ENCODE measurements at regions not wholly inside any gene's neighbourhood (a gene's known extent, or its start where the extent isn't known, plus 50 kb on each side); places are given as distances from the start of the nearest gene placed in this dataset.
A peak's percentile ranks its signal among the peaks of the same experiment; 100 is the strongest.

- no peak for ATAC-seq
- DNase-seq, result no peak
- intact Hi-C loops (cut with DNase I, micrococcal nuclease), result no loop called here
These were observed 649.6 kb upstream of the RORB start for GRCh38 chr9:73847536-73847935.

GRCh38 chr9:73853549-73853948 is 643.6 kb upstream of the RORB start:
- Mint-ChIP-seq H3K27me3 (no peaks in the 10 kb centered on the region), H3K9me3 (ENCODE audit: low read depth) (peaks cover 5% of the 10 kb centered on the region), H3K36me3 (ENCODE audit: low read depth) (no peaks in the 10 kb centered on the region), H3K27ac (no peak overlapping the region), H3K4me1 (no peaks in the 10 kb centered on the region), H3K4me3 (no peak overlapping the region)
- no peak for ATAC-seq
- no peak for DNase-seq
- ChIA-PET POLR2A (no interaction called here), CTCF (interaction anchor here (0.8 kb wide), 2 partner anchors 25 to 714 kb away, joined by 3 read pairs; no protein-coding TSS in a partner anchor)
- intact Hi-C loops (cut with DNase I, micrococcal nuclease), result no loop called here

More at GRCh38 chr9:73847536-73847935, 649.6 kb upstream of the RORB start:
- ChIA-PET CTCF (no interaction called here), POLR2A (no interaction called here)
- Mint-ChIP-seq H3K27ac (no peak overlapping the region), H3K36me3 (ENCODE audit: low read depth) (no peaks in the 10 kb centered on the region), H3K4me1 (no peaks in the 10 kb centered on the region), H3K9me3 (ENCODE audit: low read depth) (peaks cover 3% of the 10 kb centered on the region), H3K4me3 (no peak overlapping the region), H3K27me3 (no peaks in the 10 kb centered on the region)

- ATAC-seq (no peak), DNase-seq (no peak)
- no peak overlapping the region for H3K4me3 Mint-ChIP-seq
- CTCF ChIA-PET, result no interaction called here
- H3K9me3 Mint-ChIP-seq (ENCODE audit: low read depth), result peaks cover 7% of the 10 kb centered on the region
- no peak overlapping the region for H3K27ac Mint-ChIP-seq
- no peaks in the 10 kb centered on the region for H3K27me3 Mint-ChIP-seq
- intact Hi-C loops (cut with DNase I, micrococcal nuclease), result no loop called here
- POLR2A ChIA-PET, result no interaction called here
- no peaks in the 10 kb centered on the region for H3K36me3 Mint-ChIP-seq (ENCODE audit: low read depth)
- H3K4me1 Mint-ChIP-seq, result no peaks in the 10 kb centered on the region
These were observed 641.9 kb upstream of the RORB start for GRCh38 chr9:73855206-73855605.

GRCh38 chr9:73863924-73864323 is 633.2 kb upstream of the RORB start:
- Mint-ChIP-seq H3K9me3 (ENCODE audit: low read depth) (no peaks in the 10 kb centered on the region), H3K4me1 (no peaks in the 10 kb centered on the region), H3K27me3 (no peaks in the 10 kb centered on the region), H3K4me3 (no peak overlapping the region), H3K27ac (no peak overlapping the region), H3K36me3 (ENCODE audit: low read depth) (no peaks in the 10 kb centered on the region)
- ChIA-PET POLR2A (no interaction called here), CTCF (no interaction called here)
- intact Hi-C loops (cut with DNase I, micrococcal nuclease), result no loop called here
- DNase-seq, result no peak
- ATAC-seq, result no peak

- no peak overlapping the region for H3K4me3 Mint-ChIP-seq
- no peaks in the 10 kb centered on the region for H3K4me1 Mint-ChIP-seq
- POLR2A ChIA-PET, result no interaction called here
- H3K27ac Mint-ChIP-seq, result no peak overlapping the region
- no peaks in the 10 kb centered on the region for H3K27me3 Mint-ChIP-seq
- DNase-seq, result no peak
- H3K9me3 Mint-ChIP-seq (ENCODE audit: low read depth), result no peaks in the 10 kb centered on the region
- no peaks in the 10 kb centered on the region for H3K36me3 Mint-ChIP-seq (ENCODE audit: low read depth)
- CTCF ChIA-PET, result interaction anchor here (0.7 kb wide), 1 partner anchor 17 kb away, joined by 4 read pairs; no protein-coding TSS in a partner anchor
- ATAC-seq, result no peak
- intact Hi-C loops (cut with DNase I, micrococcal nuclease), result no loop called here
These were observed 630.7 kb upstream of the RORB start for GRCh38 chr9:73866451-73866850.

- no peaks in the 10 kb centered on the region for H3K36me3 Mint-ChIP-seq (ENCODE audit: low read depth)
- H3K4me1 Mint-ChIP-seq, result no peaks in the 10 kb centered on the region
- ChIA-PET POLR2A (no interaction called here), CTCF (no interaction called here)
- no peaks in the 10 kb centered on the region for H3K27me3 Mint-ChIP-seq
- DNase-seq (peak; percentile 49), ATAC-seq (peak; percentile 97)
- intact Hi-C loops (cut with DNase I, micrococcal nuclease), result no loop called here
- no peaks in the 10 kb centered on the region for H3K9me3 Mint-ChIP-seq (ENCODE audit: low read depth)
- H3K27ac Mint-ChIP-seq, result no peak overlapping the region
- H3K4me3 Mint-ChIP-seq, result no peak overlapping the region
These were observed 627.9 kb upstream of the RORB start for GRCh38 chr9:73869264-73869663.

- no peak overlapping the region for H3K4me3 Mint-ChIP-seq
- no peaks in the 10 kb centered on the region for H3K27me3 Mint-ChIP-seq
- H3K27ac Mint-ChIP-seq, result no peak overlapping the region
- H3K4me1 Mint-ChIP-seq, result no peaks in the 10 kb centered on the region
- POLR2A ChIA-PET, result no interaction called here
- H3K36me3 Mint-ChIP-seq (ENCODE audit: low read depth), result no peaks in the 10 kb centered on the region
- ATAC-seq, result no peak
- CTCF ChIA-PET, result no interaction called here
- intact Hi-C loops (cut with DNase I, micrococcal nuclease), result no loop called here
- DNase-seq, result no peak
- no peaks in the 10 kb centered on the region for H3K9me3 Mint-ChIP-seq (ENCODE audit: low read depth)
These were observed 625.5 kb upstream of the RORB start for GRCh38 chr9:73871636-73872035.

- ChIA-PET CTCF (no interaction called here), POLR2A (no interaction called here)
- Mint-ChIP-seq H3K9me3 (ENCODE audit: low read depth) (no peaks in the 10 kb centered on the region), H3K27me3 (no peaks in the 10 kb centered on the region), H3K27ac (no peak overlapping the region), H3K36me3 (ENCODE audit: low read depth) (no peaks in the 10 kb centered on the region), H3K4me1 (no peaks in the 10 kb centered on the region), H3K4me3 (no peak overlapping the region)
- ATAC-seq (no peak), DNase-seq (no peak)
- intact Hi-C loops (cut with DNase I, micrococcal nuclease), result no loop called here
These were observed 624.4 kb upstream of the RORB start for GRCh38 chr9:73872701-73873100.

GRCh38 chr9:73880101-73880500 is 617.0 kb upstream of the RORB start:
- ATAC-seq (no peak), DNase-seq (no peak)
- H3K4me3 Mint-ChIP-seq, result no peak overlapping the region
- H3K4me1 Mint-ChIP-seq, result no peaks in the 10 kb centered on the region
- no peaks in the 10 kb centered on the region for H3K27me3 Mint-ChIP-seq
- POLR2A ChIA-PET, result no interaction called here
- CTCF ChIA-PET, result no interaction called here
- H3K27ac Mint-ChIP-seq, result no peak overlapping the region
- intact Hi-C loops (cut with DNase I, micrococcal nuclease), result no loop called here
- no peaks in the 10 kb centered on the region for H3K9me3 Mint-ChIP-seq (ENCODE audit: low read depth)
- H3K36me3 Mint-ChIP-seq (ENCODE audit: low read depth), result no peaks in the 10 kb centered on the region

GRCh38 chr9:73889023-73889422 is 608.1 kb upstream of the RORB start:
- DNase-seq (no peak), ATAC-seq (no peak)
- Mint-ChIP-seq H3K4me3 (no peak overlapping the region), H3K4me1 (no peaks in the 10 kb centered on the region), H3K27ac (no peak overlapping the region), H3K36me3 (ENCODE audit: low read depth) (no peaks in the 10 kb centered on the region), H3K27me3 (no peaks in the 10 kb centered on the region), H3K9me3 (ENCODE audit: low read depth) (peaks cover 4% of the 10 kb centered on the region)
- POLR2A ChIA-PET, result no interaction called here
- intact Hi-C loops (cut with DNase I, micrococcal nuclease), result no loop called here
- CTCF ChIA-PET, result no interaction called here

GRCh38 chr9:73890685-73891277 is 606.4 kb upstream of the RORB start:
- no peak for ATAC-seq

GRCh38 chr9:73892335-73892734 is 604.8 kb upstream of the RORB start:
- intact Hi-C loops (cut with DNase I, micrococcal nuclease), result no loop called here

More at GRCh38 chr9:73890685-73891277, 606.4 kb upstream of the RORB start:
- intact Hi-C loops (cut with DNase I, micrococcal nuclease), result no loop called here
- ChIA-PET POLR2A (no interaction called here), CTCF (no interaction called here)
- no peaks in the 10 kb centered on the region for H3K4me1 Mint-ChIP-seq
- H3K36me3 Mint-ChIP-seq (ENCODE audit: low read depth), result no peaks in the 10 kb centered on the region
- H3K27ac Mint-ChIP-seq, result no peak overlapping the region
- no peak overlapping the region for H3K4me3 Mint-ChIP-seq
- H3K9me3 Mint-ChIP-seq (ENCODE audit: low read depth), result peaks cover 4% of the 10 kb centered on the region
- H3K27me3 Mint-ChIP-seq, result no peaks in the 10 kb centered on the region
- DNase-seq, result no peak

GRCh38 chr9:73893230-73893629 is 603.9 kb upstream of the RORB start:
- intact Hi-C loops (cut with DNase I, micrococcal nuclease), result no loop called here

More at GRCh38 chr9:73892335-73892734, 604.8 kb upstream of the RORB start:
- no peaks in the 10 kb centered on the region for H3K27me3 Mint-ChIP-seq
- no peak overlapping the region for H3K27ac Mint-ChIP-seq
- ATAC-seq (no peak), DNase-seq (no peak)
- no peaks in the 10 kb centered on the region for H3K36me3 Mint-ChIP-seq (ENCODE audit: low read depth)
- peaks cover 8% of the 10 kb centered on the region for H3K9me3 Mint-ChIP-seq (ENCODE audit: low read depth)
- H3K4me1 Mint-ChIP-seq, result no peaks in the 10 kb centered on the region
- no peak overlapping the region for H3K4me3 Mint-ChIP-seq
- ChIA-PET POLR2A (no interaction called here), CTCF (no interaction called here)

More at GRCh38 chr9:73893230-73893629, 603.9 kb upstream of the RORB start:
- DNase-seq (no peak), ATAC-seq (no peak)
- POLR2A ChIA-PET, result no interaction called here
- Mint-ChIP-seq H3K36me3 (ENCODE audit: low read depth) (no peaks in the 10 kb centered on the region), H3K9me3 (ENCODE audit: low read depth) (peaks cover 8% of the 10 kb centered on the region), H3K27me3 (no peaks in the 10 kb centered on the region), H3K4me1 (no peaks in the 10 kb centered on the region), H3K4me3 (no peak overlapping the region), H3K27ac (no peak overlapping the region)
- CTCF ChIA-PET, result no interaction called here

Data from activated CD4-positive, alpha-beta T cell treated with anti-CD3 and anti-CD28 coated beads for 36 hours (primary cell).